Activated naive CD4-positive, alpha-beta T cell treated with anti-CD3 and anti-CD28 coated beads, Interleukin-2, amount 10 ng/mL, durations not matched to agents 7 days and 5 days (primary cell): ENCODE measurements at regions not wholly inside any gene's neighbourhood (a gene's known extent, or its start where the extent isn't known, plus 50 kb on each side); places are given as distances from the start of the nearest gene placed in this dataset.
"Not testable (repeated sequence)": the region's sequence is repeated elsewhere in the genome, so short reads cannot be mapped to it uniquely, and the experiment has no call there.

Experiments
- CTCF ChIA-PET: fragments of 350-600 bp; sonication (Branson Sonifier 250); formaldehyde crosslinking; loops from one replicate; lab custom pipeline; 2021; ENCODE audit warnings: antibody characterized with exemption; lab: Charles Lee
- DNase-seq: peaks from one replicate; pipeline ENCODE4 v3.0.0-alpha.2; 2020
- H3K27ac Mint-ChIP-seq: one replicate; pipeline ENCODE4 v1.8.0; 2021; ENCODE audit warnings: mild to moderate bottlenecking, moderate library complexity, mixed read lengths
- H3K27me3 Mint-ChIP-seq: one replicate; pipeline ENCODE4 v1.8.0; 2021; ENCODE audit warnings: mild to moderate bottlenecking, mixed read lengths
- H3K36me3 Mint-ChIP-seq: one replicate; pipeline ENCODE4 v1.8.0; 2021; ENCODE audit warnings: mixed read lengths
- H3K4me1 Mint-ChIP-seq: one replicate; pipeline ENCODE4 v1.8.0; 2021; ENCODE audit warnings: mixed read lengths
- H3K4me3 Mint-ChIP-seq: one replicate; pipeline ENCODE4 v1.8.0; 2021; ENCODE audit warnings: mild to moderate bottlenecking, moderate library complexity, mixed read lengths
- H3K9me3 Mint-ChIP-seq: one replicate; pipeline ENCODE4 v1.8.0; 2021; ENCODE audit warnings: mixed read lengths

GRCh38 chrX:65331371-65331770 lies 203.2 kb downstream of the LAS1L start:
- CTCF ChIA-PET = no interaction called here
- no peaks in the 10 kb centered on the region for H3K36me3 Mint-ChIP-seq
- no peaks in the 10 kb centered on the region for H3K4me1 Mint-ChIP-seq
- H3K27me3 Mint-ChIP-seq = no peaks in the 10 kb centered on the region
- no peak overlapping the region for H3K4me3 Mint-ChIP-seq
- no peak overlapping the region for H3K27ac Mint-ChIP-seq
- peaks cover 15% of the 10 kb centered on the region for H3K9me3 Mint-ChIP-seq
- DNase-seq = no peak

GRCh38 chrX:65300104-65300809 lies 234.3 kb downstream of the LAS1L start:
- Mint-ChIP-seq H3K36me3 (no peaks in the 10 kb centered on the region), H3K27ac (no peak overlapping the region), H3K27me3 (no peaks in the 10 kb centered on the region), H3K4me1 (no peaks in the 10 kb centered on the region), H3K4me3 (no peak overlapping the region), H3K9me3 (peaks cover 37% of the 10 kb centered on the region)
- CTCF ChIA-PET = no interaction called here
- no peak for DNase-seq

- CTCF ChIA-PET = not testable (repeated sequence)
These were observed 251.7 kb downstream of the LAS1L start for GRCh38 chrX:65282905-65283304.

GRCh38 chrX:65273152-65273551 lies 261.4 kb downstream of the LAS1L start:
- Mint-ChIP-seq H3K27ac (no peak overlapping the region), H3K4me1 (no peaks in the 10 kb centered on the region), H3K4me3 (no peak overlapping the region), H3K27me3 (no peaks in the 10 kb centered on the region), H3K36me3 (no peaks in the 10 kb centered on the region), H3K9me3 (peaks cover 18% of the 10 kb centered on the region)
- no peak for DNase-seq
- CTCF ChIA-PET = no interaction called here

More at GRCh38 chrX:65282905-65283304, 251.7 kb downstream of the LAS1L start:
- H3K4me3 Mint-ChIP-seq, H3K4me1 Mint-ChIP-seq, H3K36me3 Mint-ChIP-seq, H3K27ac Mint-ChIP-seq, DNase-seq, H3K27me3 Mint-ChIP-seq: not testable (repeated sequence)
- H3K9me3 Mint-ChIP-seq = peaks cover 21% of the 10 kb centered on the region

- Mint-ChIP-seq H3K27ac (no peak overlapping the region), H3K9me3 (peaks cover 8% of the 10 kb centered on the region), H3K27me3 (no peaks in the 10 kb centered on the region), H3K4me3 (no peak overlapping the region), H3K4me1 (no peaks in the 10 kb centered on the region), H3K36me3 (no peaks in the 10 kb centered on the region)
- CTCF ChIA-PET = no interaction called here
- no peak for DNase-seq
These were observed 268.1 kb downstream of the LAS1L start for GRCh38 chrX:65266482-65266881.

GRCh38 chrX:65253817-65254216 lies 277.6 kb upstream of the ZC4H2 start:
- Mint-ChIP-seq H3K27me3 (no peaks in the 10 kb centered on the region), H3K36me3 (peaks cover 2% of the 10 kb centered on the region), H3K4me1 (no peaks in the 10 kb centered on the region), H3K9me3 (peaks cover 23% of the 10 kb centered on the region), H3K27ac (no peak overlapping the region), H3K4me3 (no peak overlapping the region)
- DNase-seq = no peak
- CTCF ChIA-PET = no interaction called here

- Mint-ChIP-seq H3K27me3 (no peaks in the 10 kb centered on the region), H3K4me3 (no peak overlapping the region), H3K36me3 (no peaks in the 10 kb centered on the region), H3K9me3 (peaks cover 45% of the 10 kb centered on the region), H3K27ac (no peak overlapping the region), H3K4me1 (no peaks in the 10 kb centered on the region)
- DNase-seq = no peak
- CTCF ChIA-PET = no interaction called here
These were observed 264.9 kb upstream of the ZC4H2 start for GRCh38 chrX:65241059-65241721.

- H3K27me3 Mint-ChIP-seq = no peaks in the 10 kb centered on the region
- CTCF ChIA-PET = no interaction called here
- no peaks in the 10 kb centered on the region for H3K4me1 Mint-ChIP-seq
- peaks cover 12% of the 10 kb centered on the region for H3K9me3 Mint-ChIP-seq
- H3K36me3 Mint-ChIP-seq = peaks cover 1% of the 10 kb centered on the region
- no peak overlapping the region for H3K4me3 Mint-ChIP-seq
- DNase-seq = no peak
- H3K27ac Mint-ChIP-seq = no peak overlapping the region
These were observed 227.3 kb upstream of the ZC4H2 start for GRCh38 chrX:65203545-65203944.

GRCh38 chrX:65196758-65197360 lies 220.6 kb upstream of the ZC4H2 start:
- no peaks in the 10 kb centered on the region for H3K4me1 Mint-ChIP-seq
- peak; percentile 20 for DNase-seq
- peaks cover 6% of the 10 kb centered on the region for H3K9me3 Mint-ChIP-seq
- no peaks in the 10 kb centered on the region for H3K27me3 Mint-ChIP-seq
- H3K27ac Mint-ChIP-seq = no peak overlapping the region
- CTCF ChIA-PET = no interaction called here
- H3K36me3 Mint-ChIP-seq = no peaks in the 10 kb centered on the region
- H3K4me3 Mint-ChIP-seq = no peak overlapping the region

GRCh38 chrX:65195621-65196020 lies 219.4 kb upstream of the ZC4H2 start:
- H3K27me3 Mint-ChIP-seq = no peaks in the 10 kb centered on the region
- no peak overlapping the region for H3K27ac Mint-ChIP-seq
- CTCF ChIA-PET = no interaction called here
- DNase-seq = no peak
- H3K4me1 Mint-ChIP-seq = no peaks in the 10 kb centered on the region
- H3K9me3 Mint-ChIP-seq = peaks cover 6% of the 10 kb centered on the region
- no peaks in the 10 kb centered on the region for H3K36me3 Mint-ChIP-seq
- no peak overlapping the region for H3K4me3 Mint-ChIP-seq

- H3K4me3 Mint-ChIP-seq = no peak overlapping the region
- no peak overlapping the region for H3K27ac Mint-ChIP-seq
- DNase-seq = no peak
- peaks cover 6% of the 10 kb centered on the region for H3K9me3 Mint-ChIP-seq
- H3K4me1 Mint-ChIP-seq = no peaks in the 10 kb centered on the region
- H3K36me3 Mint-ChIP-seq = no peaks in the 10 kb centered on the region
- no peaks in the 10 kb centered on the region for H3K27me3 Mint-ChIP-seq
- CTCF ChIA-PET = no interaction called here
These were observed 218.3 kb upstream of the ZC4H2 start for GRCh38 chrX:65194547-65194946.

GRCh38 chrX:65163325-65163724 lies 187.1 kb upstream of the ZC4H2 start:
- CTCF ChIA-PET, DNase-seq, H3K27me3 Mint-ChIP-seq, H3K27ac Mint-ChIP-seq, H3K36me3 Mint-ChIP-seq, H3K4me3 Mint-ChIP-seq, H3K4me1 Mint-ChIP-seq: not testable (repeated sequence)
- H3K9me3 Mint-ChIP-seq = peaks cover 34% of the 10 kb centered on the region

GRCh38 chrX:65148232-65148631 lies 172.0 kb upstream of the ZC4H2 start:
- Mint-ChIP-seq H3K36me3 (peaks cover 7% of the 10 kb centered on the region), H3K4me1 (no peaks in the 10 kb centered on the region), H3K27me3 (no peaks in the 10 kb centered on the region), H3K4me3 (no peak overlapping the region), H3K9me3 (peaks cover 41% of the 10 kb centered on the region), H3K27ac (no peak overlapping the region)
- CTCF ChIA-PET = no interaction called here
- no peak for DNase-seq

- Mint-ChIP-seq H3K9me3 (peaks cover 28% of the 10 kb centered on the region), H3K4me3 (no peak overlapping the region)
These were observed 160.2 kb upstream of the ZC4H2 start for GRCh38 chrX:65136424-65136823.

GRCh38 chrX:65127842-65128241 lies 151.6 kb upstream of the ZC4H2 start:
- peaks cover 43% of the 10 kb centered on the region for H3K9me3 Mint-ChIP-seq
- peak overlapping the region; percentile 88 for H3K27ac Mint-ChIP-seq
- CTCF ChIA-PET = interaction anchor here (0.6 to 1.0 kb wide), 2 partner anchors 93 to 128 kb away, joined by 3 read pairs; partner anchors contain the start of gene ZC3H12B
- DNase-seq = peak; percentile 21
- no peaks in the 10 kb centered on the region for H3K27me3 Mint-ChIP-seq
- peaks cover 17% of the 10 kb centered on the region for H3K4me1 Mint-ChIP-seq
- peaks cover 15% of the 10 kb centered on the region for H3K36me3 Mint-ChIP-seq
- no peak overlapping the region for H3K4me3 Mint-ChIP-seq

More at GRCh38 chrX:65136424-65136823, 160.2 kb upstream of the ZC4H2 start:
- peaks cover 2% of the 10 kb centered on the region for H3K36me3 Mint-ChIP-seq
- DNase-seq = no peak
- no peaks in the 10 kb centered on the region for H3K4me1 Mint-ChIP-seq
- H3K27ac Mint-ChIP-seq = no peak overlapping the region
- no peaks in the 10 kb centered on the region for H3K27me3 Mint-ChIP-seq
- CTCF ChIA-PET = no interaction called here
